DMS79 treated with DMSO at 0.1 percent for 48 hours (cell line): ENCODE measurements at regions not wholly inside any gene's neighbourhood (a gene's known extent, or its start where the extent isn't known, plus 50 kb on each side); places are given as distances from the start of the nearest gene placed in this dataset.

Experiments used
- DNase-seq: peaks from one replicate; lab custom pipeline; 2025; lab: John Stamatoyannopoulos, UW

DNA sequence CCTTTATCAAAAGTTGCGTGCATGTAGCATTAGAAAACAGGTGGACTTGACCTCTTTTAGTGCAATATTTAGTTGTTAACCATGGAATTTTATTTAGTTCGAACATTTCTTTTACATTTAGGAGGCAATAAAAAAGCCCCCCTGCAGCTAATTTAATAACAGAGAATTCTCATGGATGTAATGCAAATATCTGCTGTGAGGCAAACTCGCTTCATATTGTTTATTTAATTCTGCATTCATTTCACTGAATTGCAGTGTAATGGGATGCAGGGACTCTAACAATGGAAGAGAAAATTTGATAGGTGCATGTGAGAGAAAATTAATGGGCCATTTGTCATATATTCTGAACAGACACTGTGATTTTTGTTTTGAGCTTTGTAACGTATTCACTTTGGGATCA, 205.1 kb upstream of the CHD1 start:
- DNase-seq: no peak

DNA sequence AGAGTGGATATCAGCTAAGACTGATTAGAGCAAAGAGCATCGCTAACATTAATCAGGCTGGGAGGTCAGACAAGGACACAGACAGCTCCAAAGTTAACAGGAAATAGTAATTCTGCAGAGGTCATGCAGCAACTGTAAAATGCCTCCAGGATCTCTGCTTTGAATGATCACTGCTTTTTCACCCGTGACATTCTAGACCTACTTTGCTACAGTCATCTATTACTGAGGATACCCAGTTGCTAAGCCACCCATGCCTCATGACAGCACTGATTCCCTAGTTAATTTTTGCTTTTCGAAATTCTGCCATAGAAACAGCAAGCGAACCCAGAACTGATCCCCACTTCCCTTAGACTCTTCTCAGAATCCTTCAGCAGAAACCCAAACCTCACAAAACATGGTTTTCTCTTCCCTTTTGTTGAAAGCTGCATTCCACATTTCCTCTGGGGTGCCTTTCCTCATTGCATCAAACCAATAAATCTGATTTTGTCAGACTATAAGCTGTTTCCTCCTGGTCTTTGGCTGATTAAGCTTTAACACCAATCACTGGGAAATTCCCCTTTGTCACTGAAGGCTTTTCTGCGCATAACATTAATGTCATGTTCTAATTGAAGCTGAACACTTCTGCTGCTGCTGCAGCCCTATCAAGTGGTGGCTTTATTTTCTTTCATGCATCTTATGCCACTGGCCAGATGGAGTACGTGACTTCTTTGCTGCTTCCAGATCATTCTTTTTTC, 201.1 kb upstream of the CHD1 start:
- DNase-seq: no peak

DNA sequence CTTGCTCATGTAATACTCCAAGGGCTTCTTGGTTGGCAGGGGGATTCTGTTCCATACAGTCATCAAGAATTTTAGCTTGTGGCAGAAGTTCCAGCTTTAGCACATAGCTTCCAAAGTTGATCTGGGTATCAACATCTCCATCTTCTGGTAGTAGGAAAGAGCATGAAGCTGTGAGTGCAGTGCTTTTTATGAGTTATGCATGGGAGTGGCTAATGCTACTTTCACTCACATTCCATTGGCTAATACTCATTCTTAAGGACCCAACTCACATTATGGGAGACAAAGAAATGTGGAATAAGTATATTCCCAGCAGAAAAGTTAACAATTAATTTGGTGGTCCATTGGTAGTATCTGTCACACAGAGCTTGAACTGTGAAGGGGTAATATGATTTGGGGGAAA, 194.2 kb upstream of the CHD1 start:
- DNase-seq: no peak

DNA sequence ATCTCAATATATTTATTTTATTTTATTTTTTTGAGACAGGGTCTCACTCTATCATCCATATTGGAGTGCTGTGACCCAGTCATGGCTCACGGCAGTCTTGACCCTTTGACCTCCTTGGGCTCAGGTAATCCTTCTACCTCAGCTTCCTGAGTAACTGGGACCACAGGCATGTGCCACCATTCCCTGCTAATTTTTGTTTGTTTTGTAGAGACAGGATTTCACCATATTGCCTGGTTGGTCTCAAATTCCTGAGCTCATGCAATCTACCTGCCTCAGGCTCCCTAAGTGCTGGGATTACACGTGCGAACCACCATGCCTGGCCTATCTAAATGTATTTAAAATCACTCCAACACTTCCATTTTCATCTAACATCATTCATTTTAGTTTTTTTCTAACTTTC, 190.5 kb upstream of the CHD1 start:
- DNase-seq: no peak

DNA sequence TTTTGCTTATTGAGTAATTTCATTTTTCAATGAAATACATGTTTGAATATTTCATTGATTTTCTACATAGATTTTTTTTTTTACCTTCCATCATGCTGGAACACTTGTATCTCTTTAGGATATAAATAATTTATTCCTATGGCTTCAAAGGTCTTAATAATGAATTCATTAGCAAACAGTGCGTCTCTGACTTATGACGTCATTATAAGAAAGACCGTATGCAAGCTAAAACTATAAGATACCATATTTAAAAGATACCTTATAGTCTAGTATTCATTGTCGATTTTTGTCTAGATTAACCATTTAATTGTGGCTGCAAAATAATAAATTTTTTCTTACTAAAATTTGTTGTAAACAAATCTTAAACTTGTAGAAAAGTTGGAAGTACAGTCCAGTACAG, 187.7 kb upstream of the CHD1 start:
- DNase-seq: no peak

DNA sequence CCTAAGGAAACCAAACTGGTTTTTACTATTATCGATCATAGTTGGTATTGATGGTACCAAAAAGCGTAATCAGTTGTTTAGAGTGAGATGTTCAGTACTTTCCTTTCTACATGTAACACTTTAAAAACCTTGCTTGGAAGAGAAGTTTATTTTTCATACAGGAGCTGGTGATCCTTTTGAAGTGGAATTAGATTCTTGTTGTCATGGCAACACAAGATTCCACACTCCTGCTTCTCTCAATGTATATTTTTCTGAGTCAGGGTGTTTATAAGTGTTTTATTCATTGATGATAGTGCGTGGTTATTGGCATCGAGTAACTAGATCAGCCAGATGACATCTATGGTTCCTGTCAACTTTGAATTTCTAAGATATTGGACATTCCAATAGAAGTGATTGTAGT, 181.1 kb upstream of the CHD1 start:
- DNase-seq: no peak

DNA sequence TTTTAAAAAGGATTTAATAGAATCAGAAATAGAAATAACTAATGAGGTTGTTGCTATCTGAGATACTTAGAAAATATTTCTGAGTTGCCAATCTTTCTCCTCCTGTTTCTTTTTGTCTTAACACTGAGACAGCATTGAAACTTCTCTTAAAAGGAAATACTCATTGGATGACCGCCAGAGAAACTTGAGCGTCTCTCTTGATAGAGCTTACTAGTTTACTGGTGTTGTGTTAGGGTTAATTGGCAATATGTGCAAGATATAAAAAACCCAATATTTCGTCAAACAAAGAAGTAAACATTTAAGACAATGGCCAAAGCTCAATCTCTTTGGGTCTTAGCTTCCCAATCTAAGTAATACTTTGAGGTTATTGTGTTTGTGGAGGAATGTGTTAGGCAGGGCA, 176.4 kb upstream of the CHD1 start:
- peak; percentile 4 for DNase-seq

DNA sequence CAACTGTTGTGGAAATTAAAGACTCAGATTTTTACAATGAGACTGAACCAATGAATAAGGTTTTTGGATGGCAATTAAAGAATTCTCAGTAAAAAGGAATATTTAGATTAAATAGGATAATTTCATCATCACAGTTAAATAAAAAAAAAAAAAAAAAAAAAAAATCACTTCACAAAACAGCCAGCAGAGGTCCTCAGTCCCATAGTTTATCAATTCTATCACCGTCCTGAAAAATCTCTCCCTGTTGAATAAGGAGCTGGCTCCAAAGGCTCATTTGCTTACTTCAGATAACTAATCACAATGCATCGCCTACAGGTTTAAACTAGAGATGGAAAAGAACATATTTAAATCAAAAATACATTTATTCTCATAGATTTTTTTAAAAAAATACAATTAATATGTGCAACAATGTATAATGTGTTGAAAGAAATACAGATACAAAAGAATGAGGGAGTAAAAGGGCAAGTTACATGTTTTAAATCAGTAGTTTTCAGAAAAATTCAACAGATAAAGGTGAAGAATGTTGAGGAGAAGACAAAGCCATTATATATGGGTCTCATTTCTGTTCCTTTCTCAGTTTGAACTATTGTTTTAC, 175.8 kb upstream of the CHD1 start:
- peak; percentile 26 for DNase-seq

DNA sequence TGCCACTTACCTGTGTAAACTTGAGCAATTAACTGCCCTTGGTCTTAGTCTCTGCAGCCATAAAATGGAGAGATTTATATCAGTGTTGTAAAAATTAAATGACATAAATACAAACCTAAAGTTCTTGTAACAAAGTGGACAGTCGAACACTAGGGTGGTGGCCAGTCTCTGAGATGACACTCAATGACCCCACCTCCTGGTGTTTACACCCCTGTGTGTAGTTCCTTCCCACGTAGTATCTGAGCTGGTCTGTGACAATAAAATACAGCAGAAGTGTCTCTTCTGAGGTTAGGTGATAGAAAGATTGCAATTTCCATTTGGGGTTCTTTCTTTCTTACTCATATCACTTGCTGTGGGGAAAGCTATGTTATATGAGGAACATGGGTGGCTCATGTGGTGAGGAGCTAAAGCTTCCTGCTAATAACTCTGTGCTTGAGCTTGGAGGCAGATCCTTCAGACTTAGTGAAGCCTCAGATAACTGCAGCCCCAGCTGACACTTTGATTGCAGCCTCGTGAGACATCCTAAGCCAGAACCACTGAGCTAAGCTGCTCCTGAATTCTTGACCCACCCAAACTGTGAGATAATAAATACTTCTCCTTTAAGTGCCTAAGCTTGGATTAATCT, 173.4 kb upstream of the CHD1 start:
- no peak for DNase-seq

DNA sequence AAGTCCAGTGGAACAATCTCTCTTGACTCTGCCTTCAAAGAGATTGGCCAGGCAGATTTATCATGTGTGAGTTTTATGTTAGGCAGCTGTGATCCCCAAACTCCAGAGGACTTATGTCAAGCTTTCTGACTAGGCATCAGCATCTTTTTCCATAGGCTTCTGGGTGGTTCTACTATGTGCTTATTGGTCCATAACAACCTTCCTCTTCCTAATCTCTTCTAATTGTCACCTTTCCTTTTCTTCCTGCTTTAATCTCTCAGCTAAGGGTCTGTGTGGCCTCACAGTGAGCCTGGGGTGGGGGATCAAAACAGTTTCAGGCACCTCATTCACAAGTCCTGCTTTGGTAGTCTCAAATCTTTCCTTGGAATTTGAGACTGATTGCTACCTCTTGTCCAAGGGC, 170.9 kb upstream of the CHD1 start:
- DNase-seq: no peak

DNA sequence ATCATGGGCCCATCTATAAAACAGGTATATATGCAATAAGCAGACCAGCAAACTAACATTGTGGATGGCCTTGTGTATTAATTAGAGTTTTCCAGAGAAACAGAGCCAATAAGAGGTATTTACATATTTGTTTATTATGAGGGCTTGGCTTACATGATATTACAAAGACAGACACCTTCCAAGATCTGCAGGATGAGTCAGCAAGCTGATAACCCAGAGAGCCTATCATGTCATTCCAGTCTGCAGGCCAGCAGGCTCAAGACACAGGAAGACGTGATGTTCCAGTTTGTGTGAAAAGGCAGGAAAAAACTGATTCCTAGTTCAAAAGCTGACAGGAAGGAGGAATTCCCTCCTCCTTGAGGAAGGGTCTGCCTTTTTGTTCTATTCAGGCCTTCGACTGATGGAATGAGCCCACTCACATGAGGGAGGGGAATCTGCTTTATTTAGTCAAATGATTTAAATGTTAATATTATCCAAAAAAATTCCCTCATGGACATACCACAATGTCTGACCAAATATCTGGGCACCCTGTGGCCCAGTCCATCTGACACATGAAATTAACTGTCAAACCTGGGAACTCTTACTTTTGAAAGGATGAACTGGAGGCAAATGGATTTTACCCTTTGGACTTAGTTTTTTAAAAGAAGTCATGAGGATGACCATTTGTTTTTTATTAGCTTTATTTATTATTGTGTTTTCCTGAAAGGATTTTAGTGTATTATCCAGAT, 161.2 kb upstream of the CHD1 start:
- DNase-seq: no peak

DNA sequence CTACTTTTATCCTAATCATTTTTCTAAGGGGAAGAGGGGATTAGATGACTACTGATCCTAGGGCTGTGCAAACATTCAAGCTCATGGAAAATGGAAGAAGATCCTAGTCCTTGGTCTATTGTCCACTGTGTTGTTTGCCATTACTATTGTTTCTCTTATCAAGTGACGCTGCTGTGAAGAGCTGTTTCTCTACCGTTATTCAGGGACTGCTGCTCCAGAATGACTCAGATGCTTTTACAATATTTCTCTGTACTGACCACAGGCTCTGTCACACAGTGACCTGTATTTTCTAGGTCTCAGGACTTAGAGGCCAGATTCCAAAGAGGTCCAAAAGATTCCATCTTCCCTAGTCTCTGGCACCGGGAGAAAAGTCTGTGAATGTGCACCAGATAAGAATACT, 159.5 kb upstream of the CHD1 start:
- no peak for DNase-seq

DNA sequence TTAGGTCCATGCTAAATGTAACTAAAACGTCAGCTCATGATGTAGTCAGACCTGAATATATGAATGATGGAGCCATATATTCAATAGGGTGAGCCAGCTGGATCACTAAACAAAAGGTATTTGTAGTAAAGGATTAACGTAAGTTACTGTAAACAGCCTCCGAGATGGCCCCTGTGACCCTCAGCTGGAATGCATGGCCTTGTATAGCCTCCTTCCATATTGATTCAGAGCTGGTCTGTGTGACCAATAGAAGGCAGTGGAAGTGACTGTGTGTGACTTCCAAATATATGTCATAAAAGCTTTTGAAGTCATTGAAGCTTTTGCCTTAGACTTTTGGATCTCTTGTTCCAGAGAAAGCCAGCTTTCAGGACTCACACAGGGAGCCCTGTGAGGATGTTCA, 154.4 kb upstream of the CHD1 start:
- no peak for DNase-seq

DNA sequence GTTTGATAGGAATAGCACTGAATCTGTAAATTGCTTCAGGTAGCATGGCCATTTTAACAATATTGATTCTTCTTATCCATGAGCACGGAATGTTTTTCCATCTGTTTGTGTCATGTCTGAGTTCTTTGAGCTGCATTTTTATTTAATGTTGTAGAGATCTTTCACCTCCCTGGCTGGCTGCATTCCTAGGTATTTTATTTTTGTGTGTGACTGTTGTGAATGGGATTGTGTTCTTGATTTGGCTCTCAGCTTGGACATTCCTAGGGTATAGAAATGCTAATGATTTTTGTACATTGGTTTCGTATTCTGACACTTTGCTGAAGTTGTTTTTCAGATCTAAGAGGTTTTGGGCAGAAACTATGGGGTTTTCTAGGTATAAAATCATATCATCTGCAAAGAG, 152.9 kb upstream of the CHD1 start:
- DNase-seq: no peak

DNA sequence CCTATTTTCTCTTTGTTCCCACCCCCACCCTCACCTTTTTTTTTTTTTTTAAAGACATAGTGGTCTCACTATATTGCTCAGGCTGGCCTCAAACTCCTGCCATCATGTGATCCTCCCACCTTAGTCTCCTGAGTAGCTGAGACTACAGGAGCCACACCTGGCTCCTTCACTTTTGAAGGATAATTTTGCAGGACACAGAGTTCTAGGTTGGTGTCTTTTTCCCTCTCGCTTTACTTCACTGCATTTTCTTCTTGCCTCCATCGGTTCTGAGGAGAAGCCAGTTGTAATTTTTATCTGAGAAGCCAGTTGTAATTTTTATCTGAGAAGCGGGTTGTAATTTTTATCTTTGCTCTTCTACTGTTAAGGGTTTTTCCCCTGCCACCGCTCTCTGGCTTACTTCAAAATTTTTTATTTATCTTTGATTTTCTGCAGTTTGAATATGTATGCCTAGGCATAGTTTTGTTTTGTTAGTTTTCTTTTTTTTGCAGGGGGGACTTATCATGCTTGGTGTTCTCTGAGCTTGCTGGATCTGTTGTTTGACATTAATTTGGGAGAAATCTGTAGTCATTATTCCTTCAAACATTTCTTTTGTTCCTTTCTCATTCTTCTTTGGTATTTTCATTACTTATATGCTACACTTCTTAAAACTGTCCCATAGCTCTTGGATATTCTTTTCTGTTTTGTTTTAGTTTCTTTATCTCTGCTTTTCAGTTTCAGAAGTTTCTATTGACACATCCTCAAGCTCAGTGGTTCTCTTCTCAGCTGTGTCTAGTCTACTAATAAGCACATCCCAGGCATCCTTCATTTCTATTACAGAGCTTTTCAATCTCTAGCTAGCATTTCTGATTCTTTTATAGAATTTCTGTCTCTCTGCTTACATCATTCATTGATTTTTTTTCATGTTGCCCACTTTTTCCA, 148.2 kb upstream of the CHD1 start:
- DNase-seq: no peak

DNA sequence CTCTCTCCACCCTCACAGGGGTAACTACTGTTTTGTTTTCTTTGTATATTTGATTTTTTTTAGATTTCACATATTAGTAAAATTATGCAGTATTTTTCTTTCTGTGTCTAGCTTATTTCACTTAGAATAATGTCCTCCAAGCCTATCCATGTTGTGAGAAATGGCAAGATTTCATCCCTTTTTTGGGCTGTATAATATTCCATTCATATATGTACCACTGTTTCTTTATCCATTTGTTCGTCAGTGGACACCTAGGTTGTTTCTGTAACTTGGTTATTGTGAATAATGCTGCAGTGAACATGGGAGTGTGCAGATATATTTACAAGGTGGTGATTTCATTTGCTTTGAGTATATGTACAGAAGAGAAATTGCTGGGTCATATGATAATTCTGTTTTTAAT, 144.0 kb upstream of the CHD1 start:
- DNase-seq: no peak

DNA sequence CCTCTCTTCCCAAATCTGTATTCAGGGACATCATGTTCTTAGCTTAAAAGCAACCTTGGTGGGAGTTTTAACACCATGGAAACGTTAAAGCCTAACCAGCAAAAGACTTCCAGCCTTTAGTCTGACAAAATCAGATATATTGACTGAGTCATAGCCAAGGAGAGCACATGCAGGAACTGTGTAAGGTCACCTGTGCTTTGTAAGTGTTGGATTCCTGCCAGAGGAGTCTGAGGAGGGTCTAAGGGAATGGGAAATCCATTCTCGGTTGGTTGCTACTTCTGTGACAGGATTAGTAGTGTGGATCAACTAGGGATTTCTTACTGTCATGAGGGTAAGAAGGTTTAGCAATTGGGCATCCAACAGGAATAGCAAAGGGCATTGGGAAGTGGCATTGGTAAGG, 142.0 kb upstream of the CHD1 start:
- no peak for DNase-seq

DNA sequence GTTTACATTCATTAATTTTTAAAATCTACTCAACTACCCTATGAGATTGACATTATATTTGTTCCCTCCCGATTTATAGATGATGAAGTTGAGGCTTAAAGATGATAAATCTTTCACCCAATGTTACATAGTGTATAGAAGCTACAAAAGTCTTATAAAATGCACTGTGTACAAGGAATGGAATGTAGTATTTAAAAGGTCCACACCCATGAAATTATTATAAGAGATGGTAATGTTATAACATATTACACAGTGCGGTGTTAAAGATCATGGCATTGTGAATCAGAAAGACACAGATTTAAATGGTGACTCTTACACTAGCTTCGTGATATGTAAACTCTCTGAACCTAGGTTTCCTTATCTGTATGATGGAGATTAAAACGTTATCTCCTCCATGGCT, 141.6 kb upstream of the CHD1 start:
- DNase-seq: no peak

DNA sequence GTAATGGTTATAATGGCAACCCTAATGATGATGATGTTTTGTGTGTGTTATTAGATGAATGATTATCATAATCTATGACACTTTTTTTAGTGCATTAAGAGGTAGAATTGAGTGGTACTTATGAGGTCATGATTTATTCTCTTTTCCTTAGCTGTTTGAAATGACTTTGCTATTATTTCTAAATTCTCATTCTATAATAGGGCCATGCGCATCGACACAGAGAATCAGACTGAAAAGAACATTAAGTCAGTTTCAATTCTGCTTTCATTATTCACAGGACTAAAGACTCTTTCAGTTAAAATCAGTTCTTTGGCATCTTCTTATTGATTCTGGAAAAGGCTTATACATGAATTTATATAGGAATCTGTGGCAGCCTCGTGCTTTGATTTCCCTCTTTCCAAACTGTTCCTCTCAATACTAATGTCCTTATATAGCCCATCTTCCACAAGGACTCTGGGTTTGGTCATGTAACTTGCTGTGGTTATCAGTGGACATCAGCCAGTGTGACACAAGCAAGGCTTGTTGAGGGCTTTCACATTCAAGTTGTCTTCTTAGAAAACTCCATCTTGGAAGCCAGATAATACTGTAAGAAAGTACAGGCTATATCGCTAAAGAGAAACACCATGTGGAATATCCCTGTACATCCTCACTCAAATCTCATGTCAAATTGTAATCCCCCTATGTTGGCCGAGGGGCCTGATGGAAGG, 140.3 kb upstream of the CHD1 start:
- no peak for DNase-seq

DNA sequence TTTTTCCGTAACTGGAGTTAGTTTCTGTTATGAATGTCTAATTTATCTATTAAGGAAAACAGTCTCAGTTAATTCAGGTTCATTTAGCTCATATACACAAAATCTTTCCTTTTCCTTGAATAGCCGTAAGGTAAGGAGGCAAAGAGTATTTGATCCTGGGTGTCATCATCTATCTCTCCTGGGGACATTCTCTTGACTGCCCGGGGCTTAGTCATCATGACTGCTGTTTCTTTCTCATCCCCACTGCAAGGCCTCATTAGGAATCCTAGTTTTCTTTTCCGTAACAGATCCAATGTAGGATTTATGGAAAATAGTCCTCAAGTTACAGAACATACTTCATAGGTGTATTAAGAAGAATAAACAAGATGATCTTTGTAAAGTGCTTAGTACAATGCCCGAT, 134.9 kb upstream of the CHD1 start:
- no peak for DNase-seq

DNA sequence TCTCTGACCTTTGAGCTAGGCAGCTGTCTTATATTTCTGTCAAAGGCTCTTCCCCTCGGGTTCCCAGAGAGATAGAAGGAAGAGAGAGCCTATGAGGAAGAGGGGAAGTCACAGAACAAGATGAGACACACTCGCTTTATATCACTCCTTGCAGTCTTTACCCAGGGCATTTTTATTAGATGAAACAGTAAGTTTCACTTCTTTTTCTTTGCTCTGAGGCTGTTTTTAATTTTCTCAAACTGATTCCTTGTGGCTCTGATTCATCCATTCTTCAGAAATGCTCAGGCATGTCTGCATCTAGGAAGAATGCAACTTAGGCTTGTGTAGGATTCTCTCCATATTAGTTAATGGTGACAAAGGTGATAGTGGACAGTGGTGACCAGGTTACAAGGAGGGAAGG, 132.9 kb upstream of the CHD1 start:
- no peak for DNase-seq
